Thyroid gland (tissue), 4 donors: ENCODE measurements at regions not wholly inside any gene's neighbourhood (a gene's known extent, or its start where the extent isn't known, plus 50 kb on each side); places are given as distances from the start of the nearest gene placed in this dataset.

Source experiments
- DNase-seq, 2 donors: peaks; one replicate each; pipeline ENCODE4 v3.0.0-alpha.2; 2019
- H3K27ac ChIP-seq, 3 donors: fragments of 200-600 bp; sonication (generic); 1 replicate in 2 of 3; 2 replicates in 1 of 3; pipeline ENCODE4 v1.5.1; 2016 to 2019; ENCODE audit warnings: mild to moderate bottlenecking in 1 of 3, moderate library complexity in 1 of 3
- H3K27me3 ChIP-seq: fragments of 200-600 bp; sonication (generic); one replicate; pipeline ENCODE4 v1.5.1; 2019
- H3K36me3 ChIP-seq, 2 donors: fragments of 200-600 bp; sonication (generic); one replicate each; pipeline ENCODE4 v1.5.1; 2016 to 2019
- H3K4me1 ChIP-seq, 2 donors: fragments of 200-600 bp; sonication (generic); one replicate each; pipeline ENCODE4 v1.5.1; 2017 to 2019
- H3K4me3 ChIP-seq, 3 donors: fragments of 200-600 bp; sonication (generic); replicated peaks in 1 of 3; 1 replicate in 2 of 3; 2 replicates in 1 of 3; pipeline ENCODE4 v1.5.1; 2016; ENCODE audit warnings: mild to moderate bottlenecking in 1 of 3
- H3K9me3 ChIP-seq: fragments of 200-600 bp; sonication (generic); one replicate; pipeline ENCODE4 v1.5.1; 2017
- POLR2A ChIP-seq, 2 donors: fragments of 450-650 bp; IDR thresholded peaks; one replicate each; pipeline ENCODE4 v1.6.1; 2017; ENCODE audit warnings: antibody characterized with exemption in 2 of 2, mild to moderate bottlenecking in 2 of 2, moderate library complexity in 1 of 2
- WGBS, 2 donors: methylation state at CpG; one replicate each; pipeline ENCODE4 v1.1.5; 2017; 5-methylcytosine and 5-hydroxymethylcytosine counted together
- intact Hi-C: fragments of 100-400 bp; cut with DNase I; formaldehyde crosslinking; loops from one replicate; pipeline ENCODE4 v1.15.1; 2023
- TF ChIP-seq, protein P1 (sequence below), 6 experiments: fragments of 200-600 bp in 3 of 6; fragments of 450-650 bp in 3 of 6; sonication (generic) in 3 of 6; IDR thresholded peaks; one replicate each; pipeline ENCODE4 v1.5.1; 2016 to 2019; ENCODE audit warnings: antibody characterized with exemption in 6 of 6, mild to moderate bottlenecking in 2 of 6, inconsistent platforms in 1 of 6, moderate library complexity in 1 of 6

- Histone ChIP-seq H3K27me3 (no peaks in the 10 kb centered on the region), H3K27ac (no peak overlapping the region), H3K9me3 (no peaks in the 10 kb centered on the region), H3K4me1 (no peaks in the 10 kb centered on the region), H3K4me3 (no peak overlapping the region), H3K36me3 (no peaks in the 10 kb centered on the region)
- intact Hi-C loops: no loop called here
- DNase-seq: no peak
- WGBS, 2 donors: 59 to 66% methylated on average over 8 of the region's 8 CpGs
- TF ChIP-seq, protein P1, sequence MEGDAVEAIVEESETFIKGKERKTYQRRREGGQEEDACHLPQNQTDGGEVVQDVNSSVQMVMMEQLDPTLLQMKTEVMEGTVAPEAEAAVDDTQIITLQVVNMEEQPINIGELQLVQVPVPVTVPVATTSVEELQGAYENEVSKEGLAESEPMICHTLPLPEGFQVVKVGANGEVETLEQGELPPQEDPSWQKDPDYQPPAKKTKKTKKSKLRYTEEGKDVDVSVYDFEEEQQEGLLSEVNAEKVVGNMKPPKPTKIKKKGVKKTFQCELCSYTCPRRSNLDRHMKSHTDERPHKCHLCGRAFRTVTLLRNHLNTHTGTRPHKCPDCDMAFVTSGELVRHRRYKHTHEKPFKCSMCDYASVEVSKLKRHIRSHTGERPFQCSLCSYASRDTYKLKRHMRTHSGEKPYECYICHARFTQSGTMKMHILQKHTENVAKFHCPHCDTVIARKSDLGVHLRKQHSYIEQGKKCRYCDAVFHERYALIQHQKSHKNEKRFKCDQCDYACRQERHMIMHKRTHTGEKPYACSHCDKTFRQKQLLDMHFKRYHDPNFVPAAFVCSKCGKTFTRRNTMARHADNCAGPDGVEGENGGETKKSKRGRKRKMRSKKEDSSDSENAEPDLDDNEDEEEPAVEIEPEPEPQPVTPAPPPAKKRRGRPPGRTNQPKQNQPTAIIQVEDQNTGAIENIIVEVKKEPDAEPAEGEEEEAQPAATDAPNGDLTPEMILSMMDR (IDR thresholded peaks at IDR 0.05): no peak
- no peak for TF ChIP-seq POLR2A (IDR thresholded peaks at IDR 0.05)
Measured at GRCh38 chr10:123462246-123462645, 203.9 kb upstream of the GPR26 start.

DNA sequence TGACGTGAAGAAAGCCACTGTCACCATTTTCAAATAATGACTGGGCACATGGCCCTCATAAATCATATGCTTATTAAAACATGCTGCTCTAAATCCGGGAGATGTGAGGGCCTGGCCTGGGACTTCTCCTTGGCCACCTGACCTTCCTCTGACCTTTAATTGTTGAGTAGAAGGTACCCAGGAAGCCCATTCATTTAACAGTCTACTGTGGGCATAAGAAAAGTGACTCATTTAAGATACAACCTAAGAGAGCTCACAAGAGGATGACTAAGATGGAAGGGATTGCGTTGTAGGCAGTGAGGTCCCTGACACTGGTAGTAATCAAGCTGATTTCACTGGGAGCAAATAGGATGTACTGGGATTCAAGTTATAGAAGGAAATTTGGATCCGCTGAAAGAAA lies 203.4 kb upstream of the GPR26 start:
- Histone ChIP-seq H3K27ac (no peak overlapping the region), H3K4me3 (no peak overlapping the region), H3K36me3 (no peaks in the 10 kb centered on the region), H3K4me1 (no peaks in the 10 kb centered on the region), H3K27me3 (no peaks in the 10 kb centered on the region), H3K9me3 (no peaks in the 10 kb centered on the region)
- intact Hi-C loops: no loop called here
- 79 to 84% methylated on average over 4 of the region's 4 CpGs for WGBS, 2 donors
- no peak for DNase-seq
- TF ChIP-seq, protein P1 (IDR thresholded peaks at IDR 0.05): no peak
- TF ChIP-seq POLR2A (IDR thresholded peaks at IDR 0.05): no peak

DNA sequence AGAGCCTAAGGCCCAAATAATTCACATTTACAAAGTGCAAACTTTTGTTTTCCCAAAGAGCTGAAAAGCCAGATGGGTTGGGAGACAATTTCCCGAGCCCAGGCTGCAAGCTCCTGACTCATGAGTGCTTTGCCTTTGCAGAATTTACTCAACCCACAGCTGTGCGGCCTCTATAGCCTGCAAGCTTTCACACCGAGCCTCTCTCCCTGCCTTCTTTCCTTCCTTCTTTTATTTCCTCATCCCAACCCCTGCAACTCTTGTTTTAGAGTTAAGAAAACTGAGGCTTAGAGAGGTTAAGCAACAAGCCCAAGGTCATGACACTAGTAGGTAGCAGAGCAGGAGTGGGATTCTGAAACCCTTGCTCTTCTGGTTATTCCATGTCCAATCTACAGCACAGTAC lies 203.0 kb upstream of the GPR26 start:
- intact Hi-C loops: no loop called here
- Histone ChIP-seq H3K27ac (no peak overlapping the region), H3K4me3 (no peak overlapping the region), H3K36me3 (no peaks in the 10 kb centered on the region), H3K27me3 (no peaks in the 10 kb centered on the region), H3K4me1 (no peaks in the 10 kb centered on the region), H3K9me3 (no peaks in the 10 kb centered on the region)
- no peak for DNase-seq
- 68 to 74% methylated on average over 3 of the region's 3 CpGs for WGBS, 2 donors
- TF ChIP-seq POLR2A (IDR thresholded peaks at IDR 0.05): no peak
- TF ChIP-seq, protein P1 (IDR thresholded peaks at IDR 0.05): no peak

DNA sequence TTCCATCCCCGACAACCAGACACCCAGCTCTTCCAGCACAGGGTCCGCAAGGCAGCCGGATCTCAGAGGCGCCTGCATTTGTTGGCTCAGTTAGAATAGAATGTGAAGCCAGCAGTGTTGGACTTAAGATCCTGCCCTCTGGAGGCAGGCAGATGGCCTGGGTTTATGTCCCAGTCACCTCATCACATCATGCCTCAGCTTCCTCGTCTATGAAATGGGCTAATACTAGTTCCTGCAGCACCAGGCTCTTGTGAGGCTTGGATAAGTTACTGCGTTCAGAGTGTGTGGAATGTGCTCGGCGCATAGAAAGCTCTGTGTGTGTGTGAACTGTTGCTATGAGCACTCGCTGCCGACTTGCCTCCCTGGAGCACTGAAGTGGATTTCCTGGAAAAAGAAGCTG lies 202.5 kb upstream of the GPR26 start:
- Histone ChIP-seq H3K27me3 (no peaks in the 10 kb centered on the region), H3K27ac (no peak overlapping the region), H3K36me3 (no peaks in the 10 kb centered on the region), H3K4me3 (no peak overlapping the region), H3K9me3 (no peaks in the 10 kb centered on the region), H3K4me1 (no peaks in the 10 kb centered on the region)
- no peak for TF ChIP-seq POLR2A (IDR thresholded peaks at IDR 0.05)
- TF ChIP-seq, protein P1 (IDR thresholded peaks at IDR 0.05): no peak
- WGBS, 2 donors: 71 to 72% methylated on average over 10 of the region's 10 CpGs
- no peak for DNase-seq
- intact Hi-C loops: no loop called here

- WGBS, 2 donors: 55 to 56% methylated on average over 3 of the region's 3 CpGs
Measured at GRCh38 chr10:123464430-123465323, 201.5 kb upstream of the GPR26 start.

More at GRCh38 chr10:123464430-123465323, 201.5 kb upstream of the GPR26 start:
- Histone ChIP-seq H3K36me3 (no peaks in the 10 kb centered on the region), H3K9me3 (no peaks in the 10 kb centered on the region), H3K27ac (no peak overlapping the region), H3K4me1 (no peaks in the 10 kb centered on the region), H3K27me3 (no peaks in the 10 kb centered on the region), H3K4me3 (no peak overlapping the region)
- DNase-seq: no peak
- intact Hi-C loops: no loop called here
- no peak for TF ChIP-seq POLR2A (IDR thresholded peaks at IDR 0.05)
- TF ChIP-seq, protein P1 (IDR thresholded peaks at IDR 0.05): no peak
